ENCODE measurements at regions not wholly inside any gene's neighbourhood (a gene's known extent, or its start where the extent isn't known, plus 50 kb on each side); places are given as distances from the start of the nearest gene placed in this dataset.
"Not testable (repeated sequence)": the region's sequence is repeated elsewhere in the genome, so short reads cannot be mapped to it uniquely, and the experiment has no call there.

DNA sequence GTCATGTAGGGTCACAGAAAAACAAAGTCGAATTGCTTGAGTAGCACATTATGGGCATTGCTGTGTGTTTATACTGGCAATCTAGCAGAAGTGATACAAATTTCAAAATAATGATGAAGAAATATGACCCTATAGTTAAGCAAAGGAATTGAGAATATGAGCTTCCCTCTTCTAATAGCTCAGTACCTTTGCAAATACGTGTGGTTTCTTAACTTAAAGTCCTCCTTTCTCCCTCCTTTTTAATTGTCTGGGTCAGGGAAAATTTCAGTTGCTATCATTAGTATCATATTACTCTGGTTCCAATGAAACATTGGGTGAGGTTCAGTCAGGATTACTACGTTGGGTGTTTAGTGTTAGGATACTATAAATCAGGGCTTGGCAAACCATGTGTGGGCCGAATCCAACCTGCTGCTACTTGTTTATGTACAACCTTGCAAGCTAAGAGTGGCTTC is 166.8 kb upstream of the CARMIL1 start:
- DNase-seq (ENCODE audit: low read depth in 2 of 3, low spot score in 2 of 3), result no peak

DNA sequence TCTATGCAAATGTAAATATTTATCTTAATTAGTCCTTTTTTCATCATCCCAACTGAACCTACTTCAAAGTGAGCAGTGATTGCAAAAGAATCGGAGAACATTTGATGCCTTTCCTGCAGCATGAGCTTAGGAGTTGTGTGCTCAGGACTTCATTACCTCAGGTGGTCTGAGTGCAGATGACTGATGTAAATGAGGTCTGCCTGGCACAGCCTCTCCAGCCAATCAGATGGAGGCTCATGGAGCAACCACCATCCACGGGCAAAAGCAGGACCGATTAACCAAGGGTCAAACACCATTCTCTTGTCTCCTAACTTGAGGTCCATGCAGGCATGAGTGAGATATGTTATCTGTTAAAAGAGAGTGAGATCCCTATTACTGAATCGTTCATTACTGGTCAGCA is 165.7 kb upstream of the CARMIL1 start:
- no peak for DNase-seq (ENCODE audit: low read depth in 2 of 3, low spot score in 2 of 3)

- DNase-seq (ENCODE audit: low read depth in 2 of 3, low spot score in 2 of 3), result no peak
Observed at GRCh38 chr6:25118038-25118437, 161.1 kb upstream of the CARMIL1 start.

DNA sequence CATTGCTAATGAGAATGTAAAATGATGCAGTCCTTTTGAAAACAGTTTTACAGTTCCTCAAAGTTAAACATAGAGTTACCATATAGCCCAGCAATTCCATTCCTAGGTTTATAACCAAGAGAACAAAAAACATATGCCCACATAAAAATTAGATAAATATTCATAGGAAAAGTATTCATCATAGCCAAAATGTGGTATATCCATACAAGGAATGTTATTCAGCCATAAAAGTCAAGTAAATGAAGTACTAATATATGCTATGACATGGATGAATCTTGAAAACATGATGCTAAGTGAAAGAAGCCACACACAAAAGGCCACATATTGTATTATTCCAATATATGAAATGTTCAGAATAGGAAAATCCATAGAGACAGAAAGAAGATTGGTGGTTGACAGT is 158.0 kb upstream of the CARMIL1 start:
- DNase-seq (ENCODE audit: low read depth in 2 of 3, low spot score in 2 of 3), result no peak

GRCh38 chr6:25122001-25122400 is 157.2 kb upstream of the CARMIL1 start:
- DNase-seq (ENCODE audit: low read depth in 2 of 3, low spot score in 2 of 3), result no peak

- DNase-seq (ENCODE audit: low read depth in 2 of 3, low spot score in 2 of 3), result no peak
Observed at GRCh38 chr6:25122622-25123237, 156.4 kb upstream of the CARMIL1 start.

DNA sequence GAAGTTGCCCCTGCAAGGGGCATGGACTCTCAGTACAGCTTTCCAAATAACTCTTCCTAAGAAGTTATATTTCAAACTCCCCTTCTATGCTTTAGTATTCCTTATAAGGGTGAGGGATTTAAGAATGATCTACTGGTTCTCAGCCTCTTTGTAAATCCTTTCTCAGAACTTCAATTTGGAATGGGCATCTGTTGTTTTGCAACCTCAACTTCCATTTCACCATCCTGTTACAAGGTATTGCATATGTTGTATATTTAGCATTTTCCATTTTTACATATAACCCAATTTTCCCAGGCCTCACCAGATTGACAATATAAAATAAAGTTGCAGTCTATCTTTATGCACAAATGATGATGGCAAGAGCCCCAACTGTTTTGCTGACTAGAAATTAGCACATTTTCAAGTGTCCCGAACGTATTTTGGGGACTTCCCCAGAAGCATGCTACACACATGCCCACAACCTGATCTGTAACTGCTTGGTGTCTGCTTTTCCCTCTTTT is 154.9 kb upstream of the CARMIL1 start:
- DNase-seq (ENCODE audit: low read depth in 2 of 3, low spot score in 2 of 3), result no peak

DNA sequence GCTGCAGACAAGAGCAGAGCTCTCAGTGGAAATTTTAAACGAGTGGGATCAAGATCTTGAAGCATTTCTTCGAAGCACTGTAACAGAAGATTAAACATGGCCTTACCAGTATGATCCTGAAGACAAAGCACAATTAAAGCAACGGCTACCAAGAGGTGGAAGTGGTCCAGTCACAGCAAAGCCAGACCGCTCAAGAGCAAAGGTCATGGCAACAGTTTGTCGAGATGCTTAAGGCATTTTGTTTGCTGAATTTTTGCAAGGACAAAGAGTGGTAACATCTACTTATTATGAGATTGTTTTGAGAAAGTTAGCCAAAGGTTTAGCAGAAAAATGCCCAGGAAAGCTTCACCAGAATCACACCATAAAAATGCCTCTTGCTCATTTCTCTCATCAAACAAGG is 153.4 kb upstream of the CARMIL1 start:
- DNase-seq (ENCODE audit: low read depth in 2 of 3, low spot score in 2 of 3), result no peak

DNA sequence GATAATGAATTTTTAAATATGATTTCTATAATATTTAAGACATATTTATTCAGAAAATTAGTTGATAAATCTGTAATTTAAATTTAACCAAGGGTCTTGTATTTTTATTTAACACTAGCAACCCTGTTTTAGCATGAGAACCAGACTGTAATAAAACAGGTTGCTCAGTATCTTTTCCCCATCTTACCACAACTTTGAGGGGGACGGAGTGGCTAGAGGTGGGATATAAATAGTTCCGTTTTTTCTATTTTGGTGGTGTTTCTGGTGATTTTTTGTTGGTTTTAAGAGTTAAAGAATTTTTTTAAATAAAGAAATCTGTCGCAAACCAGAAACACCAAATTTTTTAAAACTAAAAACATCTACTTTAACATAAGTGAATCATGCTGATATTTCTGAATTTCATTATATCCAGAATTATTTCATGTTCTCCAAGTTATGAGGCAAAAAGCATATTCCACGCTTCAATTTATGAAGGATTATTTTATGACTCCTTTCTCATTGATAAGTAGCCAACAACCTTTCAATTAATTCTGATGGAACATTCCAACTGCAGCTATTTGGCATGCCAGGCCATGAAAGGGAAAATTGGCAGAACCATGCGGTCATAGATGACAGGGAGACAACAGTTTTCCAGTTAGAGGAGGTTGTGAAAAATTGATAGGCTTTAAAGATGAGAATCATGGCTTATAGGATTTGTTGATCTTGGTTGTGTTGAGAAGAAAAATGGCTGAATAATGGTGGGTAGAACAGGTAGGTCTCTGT is 151.9 kb upstream of the CARMIL1 start:
- peak in 2 of 3 donors; percentile 11 to 58 for DNase-seq (ENCODE audit: low read depth in 2 of 3, low spot score in 2 of 3)

- peak in 2 of 3 donors; percentile 3 to 6 for DNase-seq (ENCODE audit: low read depth in 2 of 3, low spot score in 2 of 3)
Observed at GRCh38 chr6:25130518-25130917, 148.7 kb upstream of the CARMIL1 start.

GRCh38 chr6:25132934-25133333 is 146.2 kb upstream of the CARMIL1 start:
- no peak for DNase-seq (ENCODE audit: low read depth in 2 of 3, low spot score in 2 of 3)

DNA sequence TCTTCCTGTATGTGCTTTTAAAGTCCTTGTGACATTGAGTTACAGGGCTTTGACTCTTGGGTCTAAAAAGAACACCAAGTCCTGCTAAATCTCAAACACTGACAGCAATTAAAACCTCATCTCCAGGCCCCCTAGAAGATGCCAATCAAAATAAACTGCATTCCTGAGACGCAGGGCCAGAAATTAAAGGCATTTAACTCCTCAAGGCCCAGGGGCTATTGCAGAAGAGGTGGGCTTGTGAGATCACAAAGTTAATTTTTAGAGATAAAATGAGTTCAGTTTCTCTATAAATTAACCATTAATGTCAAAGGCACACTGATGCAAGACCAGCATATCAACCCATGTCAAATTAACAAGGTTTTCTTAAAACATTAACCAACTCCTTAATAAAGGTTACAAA is 145.6 kb upstream of the CARMIL1 start:
- no peak for DNase-seq (ENCODE audit: low read depth in 2 of 3, low spot score in 2 of 3)

GRCh38 chr6:25136854-25137253 is 142.3 kb upstream of the CARMIL1 start:
- DNase-seq (ENCODE audit: low read depth in 2 of 3, low spot score in 2 of 3), result no peak

GRCh38 chr6:25137480-25137879 is 141.7 kb upstream of the CARMIL1 start:
- DNase-seq (ENCODE audit: low read depth in 2 of 3, low spot score in 2 of 3), result peak in 1 of 3 donors; percentile 25

GRCh38 chr6:25137916-25138232 is 141.3 kb upstream of the CARMIL1 start:
- peak in 1 of 3 donors; percentile 26 for DNase-seq (ENCODE audit: low read depth in 2 of 3, low spot score in 2 of 3)

GRCh38 chr6:25138233-25138933 is 140.8 kb upstream of the CARMIL1 start:
- peak; percentile 47 to 77 (median 76) for DNase-seq (ENCODE audit: low read depth in 2 of 3, low spot score in 2 of 3)

DNA sequence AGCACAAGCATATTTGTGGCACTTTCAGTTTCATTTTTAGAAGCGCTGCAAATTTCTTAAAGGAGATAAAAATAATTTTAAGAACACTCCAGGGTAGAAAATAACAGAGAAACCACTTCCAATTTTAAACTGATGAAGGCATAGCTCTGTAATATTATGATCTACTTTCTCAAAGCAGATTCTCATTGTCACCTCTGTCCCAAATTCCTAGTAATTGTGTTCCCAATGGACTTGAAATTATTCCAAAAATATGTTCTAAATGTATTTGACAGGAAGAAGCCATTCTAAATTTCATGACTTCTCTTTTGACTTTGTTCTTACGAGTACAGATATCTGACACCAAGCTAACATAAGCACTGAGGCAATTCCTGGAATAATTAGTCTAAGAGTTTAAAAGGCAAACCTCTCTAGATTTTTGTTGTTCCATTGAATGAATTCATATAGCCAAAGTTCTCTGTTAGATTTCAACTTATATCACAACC is 140.2 kb upstream of the CARMIL1 start:
- DNase-seq (ENCODE audit: low read depth in 2 of 3, low spot score in 2 of 3), result no peak

- DNase-seq (ENCODE audit: low read depth in 2 of 3, low spot score in 2 of 3), result not testable (repeated sequence)
Observed at GRCh38 chr6:25139608-25140007, 139.6 kb upstream of the CARMIL1 start.

DNA sequence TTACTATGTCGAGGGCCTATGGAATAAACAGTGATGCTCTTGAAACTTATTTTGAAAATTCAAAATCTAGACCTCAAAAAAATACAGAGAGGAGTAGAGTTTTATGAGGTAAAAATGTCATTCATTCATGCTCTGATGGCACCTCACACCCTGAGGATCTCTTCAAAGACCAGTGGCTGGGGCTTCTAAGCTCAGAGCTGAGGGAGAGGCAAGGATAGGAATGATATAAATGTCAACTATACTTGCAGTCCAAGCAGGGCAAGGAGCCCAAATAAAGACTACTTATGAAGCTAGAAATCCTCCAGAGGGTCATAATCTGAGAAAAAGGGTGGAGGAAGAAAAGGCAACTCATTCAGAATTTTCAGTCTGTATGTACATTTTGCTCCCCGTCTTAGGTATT is 136.7 kb upstream of the CARMIL1 start:
- no peak for DNase-seq (ENCODE audit: low read depth in 2 of 3, low spot score in 2 of 3)

- DNase-seq (ENCODE audit: low read depth in 2 of 3, low spot score in 2 of 3), result no peak
Observed at GRCh38 chr6:25144919-25145318, 134.3 kb upstream of the CARMIL1 start.

- DNase-seq (ENCODE audit: low read depth in 2 of 3, low spot score in 2 of 3), result peak in 1 of 3 donors; percentile 52
Observed at GRCh38 chr6:25147223-25147622, 132.0 kb upstream of the CARMIL1 start.

GRCh38 chr6:25150031-25150430 is 129.1 kb upstream of the CARMIL1 start:
- no peak for DNase-seq (ENCODE audit: low read depth in 2 of 3, low spot score in 2 of 3)

All from hematopoietic multipotent progenitor cell (in vitro differentiated cells).